HL-60 (cell line): ENCODE measurements at regions not wholly inside any gene's neighbourhood (a gene's known extent, or its start where the extent isn't known, plus 50 kb on each side); places are given as distances from the start of the nearest gene placed in this dataset.

Experiments used
- DNase-seq, 2 experiments: peaks; one replicate each; pipeline ENCODE4 v3.0.0-alpha.2; 2010 to 2020; ENCODE audit warnings: low read depth in 1 of 2, low spot score in 1 of 2
- H3K27ac ChIP-seq: fragments of 250-450 bp; sonication (Bioruptor Pico); replicated peaks from 2 replicates; pipeline ENCODE4 v1.5.1; 2020; ENCODE audit warnings: mild to moderate bottlenecking, moderate library complexity
- H3K27me3 ChIP-seq: fragments of 250-450 bp; sonication (Bioruptor Pico); 2 replicates; pipeline ENCODE4 v1.5.1; 2021; ENCODE audit warnings: mild to moderate bottlenecking, moderate library complexity; ENCODE audit not compliant: insufficient read depth, poor library complexity, severe bottlenecking
- H3K4me3 ChIP-seq: replicated peaks from 2 replicates; pipeline ENCODE4 v1.5.1; 2011; ENCODE audit warnings: mild to moderate bottlenecking, control low read depth, low read length; ENCODE audit not compliant: insufficient read depth
- GABPA ChIP-seq: IDR thresholded peaks from 2 replicates; pipeline ENCODE4 v1.6.1; 2012; ENCODE audit warnings: low read depth
- POLR2AphosphoS5 ChIP-seq: IDR thresholded peaks from 2 replicates; pipeline ENCODE4 v1.6.1; 2012; ENCODE audit warnings: low read depth
- SPI1 ChIP-seq: IDR thresholded peaks from 2 replicates; pipeline ENCODE4 v1.6.1; 2012; ENCODE audit warnings: low read depth, mild to moderate bottlenecking, borderline replicate concordance
- TF ChIP-seq, protein P1 (sequence below): IDR thresholded peaks from one replicate; pipeline ENCODE4 v1.5.1; 2011; ENCODE audit warnings: low read length, control low read depth, inconsistent platforms; ENCODE audit not compliant: insufficient read depth
- TF ChIP-seq, protein P2 (sequence below): IDR thresholded peaks from 2 replicates; pipeline ENCODE4 v1.6.1; 2012; ENCODE audit warnings: low read depth; ENCODE audit not compliant: insufficient replicate concordance

DNA sequence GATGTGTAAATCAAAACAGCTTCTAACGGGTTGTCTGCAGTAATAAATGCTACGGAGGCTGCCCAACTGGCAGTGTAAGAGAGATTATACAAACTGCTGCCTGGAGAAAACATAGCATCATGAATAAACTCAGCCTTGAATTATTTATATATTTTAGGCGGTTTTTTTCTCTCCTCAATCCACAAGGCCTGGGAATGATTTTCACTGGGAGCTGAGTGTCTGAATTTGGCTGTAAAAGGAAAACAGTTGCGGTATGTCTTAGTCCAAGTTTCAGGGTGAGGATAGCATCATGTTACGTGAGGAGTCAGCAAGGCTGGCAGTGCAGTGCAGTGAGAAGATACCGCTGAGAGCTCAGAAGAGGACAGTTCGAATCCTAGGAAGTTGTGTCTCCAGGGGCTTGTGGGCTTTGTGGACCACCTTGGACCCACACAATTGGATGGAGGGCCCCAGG, 291.5 kb upstream of the BOD1L1 start:
- Histone ChIP-seq H3K27me3 (peaks cover 3% of the 10 kb centered on the region), H3K27ac (no peak overlapping the region)
- DNase-seq: no peak

DNA sequence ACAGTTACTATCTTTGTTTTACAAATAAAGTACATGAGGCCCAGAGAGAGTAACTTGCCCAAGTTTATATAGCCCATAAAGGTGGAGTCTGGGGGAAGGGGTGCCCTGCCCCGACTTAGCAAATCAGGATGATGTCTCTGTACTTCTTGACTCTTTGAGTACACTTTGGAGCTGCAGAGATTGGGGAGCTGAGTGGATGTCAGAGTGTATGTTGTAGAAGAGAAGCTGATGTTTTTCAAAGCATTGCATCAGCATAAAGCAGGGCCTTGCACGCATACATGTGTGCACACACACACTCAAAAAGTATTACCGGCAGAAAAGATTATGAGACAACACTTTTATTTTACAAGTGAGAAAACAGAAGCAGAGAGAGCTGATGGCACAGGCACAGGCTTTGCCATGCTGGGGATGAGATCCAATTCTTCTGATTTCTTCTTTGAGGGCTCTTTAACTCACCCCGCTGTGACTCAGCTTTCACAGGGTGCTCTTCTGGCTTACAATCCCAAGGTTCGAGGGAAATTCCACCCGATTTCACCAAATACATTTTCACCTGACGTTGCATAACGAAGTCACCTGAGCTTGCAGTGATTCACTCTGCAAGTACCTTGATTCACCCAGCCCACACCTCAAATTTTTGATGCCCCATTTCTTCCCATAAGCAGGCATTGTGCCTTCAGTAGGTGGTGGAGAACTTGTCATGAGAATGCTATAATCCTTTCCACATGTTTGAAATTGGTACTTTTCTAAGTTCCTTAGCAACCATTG, 292.8 kb upstream of the BOD1L1 start:
- H3K27ac ChIP-seq: no peak overlapping the region
- no peak overlapping the region for H3K4me3 ChIP-seq
- no peak for TF ChIP-seq GABPA
- no peak for TF ChIP-seq POLR2AphosphoS5
- TF ChIP-seq, protein P1, sequence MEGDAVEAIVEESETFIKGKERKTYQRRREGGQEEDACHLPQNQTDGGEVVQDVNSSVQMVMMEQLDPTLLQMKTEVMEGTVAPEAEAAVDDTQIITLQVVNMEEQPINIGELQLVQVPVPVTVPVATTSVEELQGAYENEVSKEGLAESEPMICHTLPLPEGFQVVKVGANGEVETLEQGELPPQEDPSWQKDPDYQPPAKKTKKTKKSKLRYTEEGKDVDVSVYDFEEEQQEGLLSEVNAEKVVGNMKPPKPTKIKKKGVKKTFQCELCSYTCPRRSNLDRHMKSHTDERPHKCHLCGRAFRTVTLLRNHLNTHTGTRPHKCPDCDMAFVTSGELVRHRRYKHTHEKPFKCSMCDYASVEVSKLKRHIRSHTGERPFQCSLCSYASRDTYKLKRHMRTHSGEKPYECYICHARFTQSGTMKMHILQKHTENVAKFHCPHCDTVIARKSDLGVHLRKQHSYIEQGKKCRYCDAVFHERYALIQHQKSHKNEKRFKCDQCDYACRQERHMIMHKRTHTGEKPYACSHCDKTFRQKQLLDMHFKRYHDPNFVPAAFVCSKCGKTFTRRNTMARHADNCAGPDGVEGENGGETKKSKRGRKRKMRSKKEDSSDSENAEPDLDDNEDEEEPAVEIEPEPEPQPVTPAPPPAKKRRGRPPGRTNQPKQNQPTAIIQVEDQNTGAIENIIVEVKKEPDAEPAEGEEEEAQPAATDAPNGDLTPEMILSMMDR: no peak
- no peak for TF ChIP-seq SPI1
- TF ChIP-seq, protein P2, sequence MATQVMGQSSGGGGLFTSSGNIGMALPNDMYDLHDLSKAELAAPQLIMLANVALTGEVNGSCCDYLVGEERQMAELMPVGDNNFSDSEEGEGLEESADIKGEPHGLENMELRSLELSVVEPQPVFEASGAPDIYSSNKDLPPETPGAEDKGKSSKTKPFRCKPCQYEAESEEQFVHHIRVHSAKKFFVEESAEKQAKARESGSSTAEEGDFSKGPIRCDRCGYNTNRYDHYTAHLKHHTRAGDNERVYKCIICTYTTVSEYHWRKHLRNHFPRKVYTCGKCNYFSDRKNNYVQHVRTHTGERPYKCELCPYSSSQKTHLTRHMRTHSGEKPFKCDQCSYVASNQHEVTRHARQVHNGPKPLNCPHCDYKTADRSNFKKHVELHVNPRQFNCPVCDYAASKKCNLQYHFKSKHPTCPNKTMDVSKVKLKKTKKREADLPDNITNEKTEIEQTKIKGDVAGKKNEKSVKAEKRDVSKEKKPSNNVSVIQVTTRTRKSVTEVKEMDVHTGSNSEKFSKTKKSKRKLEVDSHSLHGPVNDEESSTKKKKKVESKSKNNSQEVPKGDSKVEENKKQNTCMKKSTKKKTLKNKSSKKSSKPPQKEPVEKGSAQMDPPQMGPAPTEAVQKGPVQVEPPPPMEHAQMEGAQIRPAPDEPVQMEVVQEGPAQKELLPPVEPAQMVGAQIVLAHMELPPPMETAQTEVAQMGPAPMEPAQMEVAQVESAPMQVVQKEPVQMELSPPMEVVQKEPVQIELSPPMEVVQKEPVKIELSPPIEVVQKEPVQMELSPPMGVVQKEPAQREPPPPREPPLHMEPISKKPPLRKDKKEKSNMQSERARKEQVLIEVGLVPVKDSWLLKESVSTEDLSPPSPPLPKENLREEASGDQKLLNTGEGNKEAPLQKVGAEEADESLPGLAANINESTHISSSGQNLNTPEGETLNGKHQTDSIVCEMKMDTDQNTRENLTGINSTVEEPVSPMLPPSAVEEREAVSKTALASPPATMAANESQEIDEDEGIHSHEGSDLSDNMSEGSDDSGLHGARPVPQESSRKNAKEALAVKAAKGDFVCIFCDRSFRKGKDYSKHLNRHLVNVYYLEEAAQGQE: no peak
- no peak for DNase-seq
- H3K27me3 ChIP-seq: peaks cover 3% of the 10 kb centered on the region

More for the DNA sequence above, 291.5 kb upstream of the BOD1L1 start:
- TF ChIP-seq SPI1 (no peak), GABPA (no peak), POLR2AphosphoS5 (no peak)
- TF ChIP-seq, protein P2: no peak
- TF ChIP-seq, protein P1: no peak
- H3K4me3 ChIP-seq: no peak overlapping the region

DNA sequence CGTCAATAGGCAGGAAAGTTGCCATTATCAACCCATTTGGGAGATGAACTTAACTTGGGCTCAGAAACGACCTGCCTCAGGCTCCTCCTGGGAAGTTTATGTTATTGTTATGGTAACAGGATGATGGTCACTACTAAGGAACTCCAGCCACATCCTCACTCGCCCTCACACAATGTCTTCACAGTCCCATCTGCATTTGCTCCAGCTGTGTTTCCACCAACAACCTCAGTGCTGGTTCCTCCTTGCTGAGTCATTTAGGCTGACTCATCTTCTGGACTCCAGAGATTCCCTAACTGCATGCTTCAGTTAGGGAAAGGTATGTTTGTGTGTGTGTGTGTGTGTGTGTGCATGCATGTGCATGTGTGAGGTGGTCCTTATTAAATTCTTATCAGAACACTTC, 293.4 kb upstream of the BOD1L1 start:
- TF ChIP-seq, protein P1: no peak
- TF ChIP-seq POLR2AphosphoS5 (no peak), SPI1 (no peak), GABPA (no peak)
- TF ChIP-seq, protein P2: no peak
- Histone ChIP-seq H3K27me3 (peaks cover 3% of the 10 kb centered on the region), H3K27ac (no peak overlapping the region), H3K4me3 (no peak overlapping the region)
- DNase-seq: no peak
